GM21825 (cell line): ENCODE measurements at regions not wholly inside any gene's neighbourhood (a gene's known extent, or its start where the extent isn't known, plus 50 kb on each side); places are given as distances from the start of the nearest gene placed in this dataset.
"Not testable (repeated sequence)": the region's sequence is repeated elsewhere in the genome, so short reads cannot be mapped to it uniquely, and the experiment has no call there.

Source experiments
- ATAC-seq: cut with Tn5 transposase; IDR thresholded peaks from one replicate; pipeline ENCODE4 v1.9.1; 2021; ENCODE audit warnings: mild to moderate bottlenecking, moderate library complexity; ENCODE audit not compliant: unreplicated experiment

DNA sequence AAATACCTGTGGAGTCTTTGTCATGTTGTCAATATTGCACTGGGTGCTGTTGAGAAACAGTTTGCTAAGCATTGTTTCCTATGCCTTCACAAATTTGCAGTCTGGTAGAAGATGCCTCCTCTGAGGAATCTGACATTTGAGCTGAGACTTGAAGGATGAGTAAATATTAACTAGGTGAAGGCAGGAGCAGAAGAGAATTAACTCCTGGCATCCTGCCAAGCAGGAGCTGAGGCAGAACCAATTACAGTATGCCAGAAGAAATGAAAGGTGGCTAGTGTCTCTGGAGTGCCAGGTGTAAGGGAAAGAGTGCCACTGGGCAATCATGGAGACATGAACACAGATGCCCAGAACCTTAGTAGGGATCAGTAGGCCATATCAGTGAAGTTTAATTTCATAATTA, 1778.2 kb upstream of the PCDH10 start:
- no peak for ATAC-seq

DNA sequence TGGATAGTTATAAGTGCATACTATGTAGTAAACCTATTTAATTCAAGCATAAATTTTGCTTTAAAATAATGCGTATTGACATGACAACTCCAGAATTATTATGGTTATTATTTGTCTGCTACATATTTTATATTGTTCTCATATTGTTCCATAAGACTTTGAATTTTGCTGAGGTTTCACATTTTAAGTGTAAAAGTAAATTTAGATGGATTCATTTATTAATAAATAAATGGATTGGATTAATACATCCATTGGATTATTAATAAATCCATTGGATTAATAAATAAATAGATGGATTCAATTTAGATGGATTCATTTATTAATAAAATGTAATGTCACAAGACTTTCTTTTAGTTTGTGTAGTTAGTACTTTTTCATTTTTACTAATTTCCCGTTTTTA, 1768.0 kb upstream of the PCDH10 start:
- ATAC-seq, result no peak

DNA sequence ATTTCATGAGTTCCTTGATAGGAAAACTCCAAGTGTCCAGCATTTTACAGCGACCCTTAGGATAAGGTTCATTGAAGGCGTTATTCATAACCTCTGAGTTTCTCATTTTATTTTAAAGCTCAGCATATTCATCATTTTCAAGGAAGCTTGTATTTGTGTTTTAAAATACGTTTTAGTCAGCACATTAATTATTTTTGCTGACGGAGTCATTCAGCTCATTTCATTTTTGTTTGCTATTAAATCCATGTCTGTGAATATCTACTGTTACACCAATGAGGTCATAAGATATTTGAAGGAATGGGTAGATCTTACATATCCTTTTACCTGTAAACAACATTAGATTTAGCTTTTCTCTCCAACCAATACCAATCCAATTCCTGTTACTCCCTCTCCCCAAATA, 1766.3 kb upstream of the PCDH10 start:
- ATAC-seq, result no peak

DNA sequence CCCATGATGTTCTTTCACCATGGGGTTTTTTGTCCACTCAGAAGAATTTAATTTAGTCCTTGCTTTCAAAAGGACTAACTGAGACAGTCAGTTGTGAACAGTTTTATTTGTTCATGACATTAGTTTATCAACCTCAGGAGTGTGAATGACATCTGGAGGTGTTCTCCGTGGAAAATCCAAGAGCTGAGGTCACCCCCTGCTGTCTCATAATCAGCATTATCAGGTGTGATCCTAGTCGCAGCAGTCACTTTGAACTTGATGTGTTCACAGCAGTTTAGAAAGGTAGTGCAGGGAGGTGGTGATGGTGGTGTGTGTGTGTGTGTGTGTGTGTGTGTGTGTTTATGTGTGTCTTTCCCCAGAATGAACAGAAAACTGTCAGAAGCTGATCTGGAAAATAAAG, 1760.8 kb upstream of the PCDH10 start:
- ATAC-seq, result no peak

DNA sequence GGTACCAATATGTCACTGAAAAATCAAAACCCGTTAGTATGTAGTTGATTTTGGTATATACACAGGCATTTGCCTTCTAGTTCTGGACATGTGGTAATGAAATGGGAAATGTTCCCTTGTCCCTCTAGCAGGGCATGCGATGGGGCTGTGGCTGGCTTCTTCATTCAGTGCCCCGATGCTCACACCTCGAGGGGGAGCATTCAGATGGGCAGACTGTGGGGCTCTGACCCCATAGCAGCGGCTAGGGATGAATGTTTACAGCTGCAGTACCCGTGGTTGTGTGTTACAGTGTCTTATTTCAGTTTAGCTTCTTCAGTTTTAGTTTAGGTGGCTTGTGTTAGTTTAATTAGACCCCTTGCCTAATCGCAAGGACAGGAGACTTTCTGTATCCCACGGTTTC, 1741.0 kb upstream of the PCDH10 start:
- ATAC-seq, result no peak

DNA sequence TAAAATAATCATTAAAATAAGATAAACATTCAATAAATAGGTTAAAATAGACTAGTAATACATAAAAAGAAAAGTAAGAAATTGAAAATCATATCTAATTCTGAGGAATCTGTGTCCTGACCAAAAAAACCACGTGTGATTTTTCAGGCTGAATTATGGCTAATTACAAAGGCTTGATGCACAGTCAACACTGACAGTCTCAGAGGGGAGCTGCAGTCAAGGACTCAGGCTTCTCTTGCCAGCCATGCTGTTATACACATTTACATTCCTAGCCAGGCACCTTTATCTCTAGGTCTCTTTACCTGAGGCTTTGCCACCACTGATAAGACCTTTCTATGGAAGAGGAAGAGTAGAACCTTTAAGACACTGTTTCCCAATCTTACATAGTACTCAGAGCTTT, 1737.7 kb upstream of the PCDH10 start:
- no peak for ATAC-seq

DNA sequence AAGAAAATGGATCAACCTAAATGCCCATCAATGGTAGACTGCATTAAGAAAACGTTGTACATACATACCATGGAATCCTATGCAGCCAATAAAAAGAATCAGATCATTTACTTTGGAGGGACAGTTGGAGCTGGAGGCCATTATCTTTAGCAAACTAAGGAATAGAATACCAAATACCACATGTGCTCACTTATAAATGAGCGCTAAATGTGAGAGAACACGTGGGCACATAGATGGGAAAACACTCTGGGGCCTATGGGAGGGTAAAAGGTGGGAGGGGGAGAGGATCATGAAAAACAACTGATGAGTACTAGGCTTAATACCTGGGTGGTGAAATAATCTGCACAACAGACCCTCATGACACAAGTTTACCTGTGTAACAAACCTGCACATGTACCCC, 1729.9 kb upstream of the PCDH10 start:
- ATAC-seq, result no peak

DNA sequence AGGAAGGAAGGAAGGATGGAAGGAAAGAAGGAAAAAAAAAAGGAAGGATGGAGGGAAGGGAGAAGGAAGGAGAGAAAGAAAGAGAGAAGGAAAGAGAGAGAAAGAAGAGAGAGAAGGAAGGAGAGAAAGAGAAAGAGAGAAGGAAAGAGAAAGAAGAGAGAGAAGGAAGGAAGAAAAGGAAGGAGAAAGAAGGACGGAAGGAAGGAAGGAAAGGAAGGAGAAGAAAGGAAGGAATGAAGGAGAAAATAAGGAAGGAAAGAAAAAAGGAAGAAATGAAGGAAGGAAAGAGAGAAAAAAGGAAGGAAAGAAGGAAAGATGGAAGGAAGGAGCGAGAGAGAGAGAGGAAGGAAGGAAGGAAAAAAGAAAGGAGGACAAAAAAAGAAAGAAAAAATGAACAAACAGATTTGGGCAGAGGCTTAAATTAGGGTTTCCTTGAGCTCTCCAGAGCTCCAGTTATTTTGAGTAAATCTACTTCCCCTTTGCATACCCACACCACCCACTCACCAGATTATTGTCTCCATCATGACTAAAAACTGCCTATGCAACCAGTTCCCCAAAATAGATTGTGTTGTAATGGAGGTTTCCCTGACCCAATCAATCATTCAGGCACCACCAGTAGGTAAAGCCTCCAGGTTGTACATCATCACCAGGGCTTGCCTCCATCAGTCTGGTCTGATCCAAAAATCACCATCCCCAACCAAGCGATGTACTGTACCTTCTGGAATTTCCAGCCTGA, 1722.9 kb upstream of the PCDH10 start:
- ATAC-seq, result no peak

DNA sequence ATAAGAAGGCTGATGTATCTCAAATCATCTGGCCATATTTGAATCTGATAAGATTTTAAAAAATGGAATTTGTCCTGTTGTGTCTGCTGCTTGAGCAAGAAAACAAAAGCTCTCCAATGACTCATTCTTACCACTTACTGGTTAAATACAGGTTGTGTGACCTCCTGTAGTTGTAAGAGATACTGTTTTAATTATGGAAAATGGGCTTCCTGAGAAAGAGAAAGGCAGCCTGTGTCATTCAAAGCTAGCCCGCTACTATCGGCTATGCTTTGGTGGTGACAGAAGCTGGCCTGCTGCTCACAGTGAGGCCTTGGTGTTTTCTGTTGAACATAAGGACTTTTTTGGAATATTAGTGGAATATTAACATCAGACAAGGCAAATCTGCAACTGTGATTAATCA, 1722.1 kb upstream of the PCDH10 start:
- ATAC-seq, result no peak

DNA sequence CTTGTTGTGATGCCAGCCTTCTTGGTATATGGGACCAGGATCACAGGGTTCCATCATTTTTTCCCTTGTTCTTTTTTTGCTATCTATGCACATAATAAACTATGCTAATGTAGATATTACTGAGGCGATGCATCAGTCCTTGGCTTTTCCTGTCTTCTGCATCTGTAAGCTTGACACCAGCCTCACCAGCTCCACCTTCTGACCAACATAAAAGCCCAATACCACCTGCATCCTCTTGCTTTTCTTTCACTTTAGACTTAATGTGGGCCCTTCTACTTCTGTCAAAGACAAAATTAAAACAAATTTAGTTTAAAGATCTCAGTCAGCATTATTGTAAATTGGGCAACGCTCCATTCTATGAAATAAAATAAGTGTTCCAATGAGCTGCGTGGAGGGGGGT, 1718.8 kb upstream of the PCDH10 start:
- no peak for ATAC-seq

DNA sequence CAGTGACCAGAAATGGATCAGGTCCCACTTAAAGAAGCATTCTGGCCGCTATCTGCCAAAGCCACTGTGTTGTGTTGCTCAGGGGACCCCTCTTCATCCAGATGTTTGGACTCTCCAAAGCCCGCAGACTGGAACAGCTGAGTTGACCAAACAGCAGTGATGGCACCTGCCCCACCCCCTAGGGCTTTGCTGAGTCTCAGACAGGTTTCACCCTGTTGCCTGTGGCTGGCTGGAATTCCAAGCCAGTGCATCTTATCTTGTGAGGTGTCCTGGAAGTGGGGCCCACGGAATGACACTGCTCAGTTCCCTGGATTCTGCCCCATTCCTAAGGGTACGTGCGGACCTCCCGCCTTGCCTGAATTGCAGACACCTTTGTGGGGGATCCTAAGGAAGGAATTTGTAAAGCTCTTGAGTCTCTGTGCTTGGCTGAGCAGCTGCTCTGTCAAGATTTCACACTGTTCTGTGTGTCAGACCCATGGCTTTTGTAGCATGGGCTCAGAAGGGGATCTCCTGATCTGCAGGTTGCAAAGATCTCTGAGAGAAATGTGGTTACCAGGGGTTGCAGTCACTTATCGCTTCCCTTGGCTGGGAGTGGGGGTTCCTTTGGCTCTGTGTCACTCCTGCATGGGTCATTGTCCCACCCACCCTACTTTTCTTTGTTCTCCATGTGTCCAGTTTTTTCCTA, 1707.9 kb upstream of the PCDH10 start:
- no peak for ATAC-seq

DNA sequence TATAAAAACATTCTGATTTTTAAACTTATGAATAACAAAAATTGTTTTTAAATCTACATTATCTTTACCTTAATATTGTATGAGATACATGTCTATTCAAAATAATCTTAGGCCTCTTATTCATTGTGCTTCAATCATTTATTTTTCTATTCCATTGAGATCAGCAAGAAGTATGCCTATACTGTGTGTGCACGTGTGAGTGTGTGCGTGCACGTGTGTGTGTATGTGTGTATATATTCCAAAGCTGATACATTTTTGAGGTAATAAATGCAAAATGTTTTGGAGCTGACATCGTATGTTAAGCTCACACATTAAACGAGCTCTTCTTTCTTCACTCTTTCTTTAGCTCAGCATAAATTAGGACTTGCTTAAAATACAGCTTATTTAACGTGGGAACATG, 1701.2 kb upstream of the PCDH10 start:
- ATAC-seq, result no peak

DNA sequence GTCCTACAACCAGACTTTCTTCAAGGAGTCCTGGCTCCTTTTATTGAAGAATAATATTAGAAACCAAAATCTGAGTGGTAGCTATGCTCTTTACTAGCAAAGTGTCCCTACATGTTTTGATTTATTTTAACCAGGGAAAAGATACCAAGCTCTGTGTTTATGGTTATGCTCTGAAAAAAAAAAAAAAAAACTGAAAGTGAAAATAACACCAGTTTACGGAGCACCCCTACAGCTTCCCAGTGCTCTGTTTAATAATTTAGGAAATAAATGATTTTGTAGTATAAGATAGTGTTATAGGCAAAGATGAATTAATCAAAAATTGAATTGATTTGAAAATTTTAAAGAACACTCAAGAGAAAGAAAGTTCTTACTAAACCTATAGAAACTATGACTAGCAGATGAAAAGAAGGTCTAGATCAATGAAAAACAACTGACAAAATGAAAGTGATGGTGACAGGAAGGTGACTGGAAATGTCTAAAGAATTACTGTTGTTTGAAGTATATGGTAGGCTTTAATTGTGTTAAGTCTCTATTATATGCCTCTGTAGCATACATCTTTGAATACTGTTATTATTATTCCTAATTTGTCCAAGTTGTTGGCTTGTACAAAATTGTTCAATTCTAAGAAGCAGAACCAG, 1698.4 kb upstream of the PCDH10 start:
- no peak for ATAC-seq

DNA sequence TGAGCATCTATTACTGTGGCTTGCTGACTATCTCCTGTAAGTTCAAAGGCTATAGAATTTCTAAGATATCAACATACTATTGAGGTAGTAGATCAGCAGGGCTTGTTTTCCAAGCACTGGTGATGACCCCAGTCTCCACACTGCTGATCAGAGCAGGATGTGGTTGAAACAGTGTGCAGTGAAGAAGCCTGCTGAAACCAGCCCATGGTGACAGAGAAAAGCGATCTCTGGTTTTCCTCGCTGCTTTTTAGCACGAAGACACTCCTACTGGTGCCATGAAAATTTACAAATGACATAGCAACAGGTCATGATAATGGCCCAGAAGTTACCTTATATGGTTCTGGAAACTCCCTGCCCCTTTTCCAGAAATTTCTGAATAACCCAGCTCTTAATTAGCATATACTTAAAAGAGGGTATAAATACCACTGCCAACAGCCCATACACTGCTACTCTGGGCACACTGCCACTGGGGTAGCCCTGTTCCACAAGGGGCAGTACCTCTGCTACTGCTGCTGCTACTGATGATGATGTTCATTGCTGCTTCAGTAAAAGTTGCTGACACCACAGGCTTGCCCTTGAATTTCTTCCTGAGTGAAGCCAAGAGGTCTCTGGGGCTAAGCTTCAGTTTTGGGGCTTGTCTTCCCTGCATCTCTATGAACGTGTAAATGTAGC, 1689.5 kb upstream of the PCDH10 start:
- ATAC-seq, result no peak

DNA sequence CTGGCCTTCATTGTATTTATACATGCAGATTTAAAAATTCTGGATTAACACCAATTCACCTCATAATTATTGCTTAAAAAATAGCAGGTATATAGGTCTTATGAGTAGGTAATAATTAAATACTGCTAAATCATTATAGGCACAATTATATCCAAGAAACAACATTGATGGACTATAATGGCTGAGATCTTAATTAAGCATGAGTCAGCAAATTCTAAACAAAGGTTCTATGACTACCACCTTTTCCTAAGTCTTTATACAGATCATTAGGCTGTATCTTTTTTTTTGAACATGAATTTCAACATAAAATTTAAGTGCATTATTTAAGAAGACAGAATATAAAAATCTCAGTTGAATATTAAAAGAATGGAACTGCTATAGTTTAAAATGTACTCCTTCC, 1678.7 kb upstream of the PCDH10 start:
- no peak for ATAC-seq

DNA sequence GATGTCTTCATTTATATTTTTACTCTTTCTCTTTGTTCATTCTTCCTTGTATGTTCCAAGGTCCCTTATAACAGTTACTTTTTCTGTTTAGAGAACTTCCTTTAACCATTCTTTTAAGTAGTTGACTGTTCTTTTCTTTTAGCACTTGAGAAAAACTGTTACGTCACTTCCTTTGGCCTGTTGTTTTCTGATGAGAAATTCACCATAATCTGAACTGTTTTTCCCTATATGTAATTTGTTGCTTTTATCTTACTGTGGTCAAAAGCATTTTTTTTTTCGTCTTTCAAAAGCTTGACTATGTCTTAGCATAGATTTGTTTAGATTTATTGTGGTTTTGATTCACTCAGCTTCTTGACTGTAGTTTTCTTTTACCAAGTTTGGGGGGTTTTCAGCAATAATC, 1660.3 kb upstream of the PCDH10 start:
- ATAC-seq, result no peak

DNA sequence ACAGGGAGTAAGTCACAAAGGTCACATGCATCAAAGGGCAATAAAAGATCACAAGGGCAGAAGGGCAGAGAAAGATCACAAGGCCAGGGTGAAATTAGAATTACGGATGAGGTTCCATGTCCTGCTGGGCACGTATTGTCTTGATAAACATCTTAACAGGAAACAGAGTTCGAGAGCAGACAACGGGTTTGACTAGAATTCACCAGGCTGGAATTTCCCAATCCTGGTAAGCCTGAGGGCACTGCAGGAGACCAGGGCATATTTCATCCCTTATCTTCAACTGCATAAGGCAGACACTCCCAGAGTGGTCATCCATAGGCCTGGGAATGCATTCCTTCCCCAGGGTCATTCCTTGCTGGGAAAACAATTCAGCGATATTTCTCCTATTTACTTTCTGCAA, 1652.9 kb upstream of the PCDH10 start:
- ATAC-seq, result not testable (repeated sequence)

DNA sequence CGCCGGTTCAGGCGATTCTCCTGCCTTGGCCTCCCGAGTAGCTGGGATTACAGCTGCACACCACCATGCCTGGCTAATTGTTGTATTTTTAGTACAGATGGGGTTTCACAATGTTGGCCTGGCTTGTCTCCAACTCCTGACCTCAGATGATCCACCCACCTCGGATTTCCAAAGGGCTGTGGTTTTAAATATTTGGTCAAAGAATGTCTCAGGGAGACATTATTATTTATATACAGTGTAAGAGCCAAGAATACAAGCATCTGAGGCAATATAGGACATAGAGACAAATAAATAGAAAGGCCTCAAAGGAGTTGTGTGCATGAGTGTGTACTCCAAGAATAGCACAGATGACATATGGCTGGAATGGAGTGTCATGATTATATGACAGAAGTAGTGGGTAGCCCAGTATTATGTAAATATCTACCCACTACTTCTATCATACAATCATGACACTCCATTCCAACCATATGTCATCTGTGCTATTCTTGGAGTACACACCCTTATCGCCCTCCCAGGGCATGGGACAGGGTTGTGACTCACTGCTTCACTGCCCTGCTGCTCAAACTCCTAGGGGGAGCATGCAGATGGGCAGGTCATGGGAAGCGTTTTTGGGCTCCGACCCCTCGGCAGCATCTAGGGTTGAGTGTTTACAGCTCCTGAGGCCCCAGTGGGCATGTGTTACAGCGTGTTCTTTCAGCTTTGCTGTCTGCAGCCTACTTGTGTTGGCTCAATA, 1649.8 kb upstream of the PCDH10 start:
- no peak for ATAC-seq

DNA sequence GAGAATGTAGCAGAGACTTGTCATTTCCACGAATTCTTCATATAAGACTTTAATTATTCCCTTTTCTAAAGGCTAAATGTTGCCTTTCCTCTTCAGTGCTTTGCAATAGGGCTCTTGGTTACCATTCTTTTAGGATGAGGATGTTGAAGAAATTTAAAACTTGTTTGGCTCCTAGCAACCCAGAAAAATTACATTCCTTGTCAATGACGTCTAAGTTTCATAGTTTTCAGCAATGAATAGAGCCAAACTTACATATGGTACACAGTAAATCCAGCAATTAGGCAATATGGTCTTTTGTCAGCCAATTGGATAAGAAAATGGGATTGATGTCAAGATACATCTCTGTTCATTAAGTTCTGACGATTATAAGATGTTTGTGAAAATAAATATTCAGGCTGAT, 1639.6 kb upstream of the PCDH10 start:
- no peak for ATAC-seq

DNA sequence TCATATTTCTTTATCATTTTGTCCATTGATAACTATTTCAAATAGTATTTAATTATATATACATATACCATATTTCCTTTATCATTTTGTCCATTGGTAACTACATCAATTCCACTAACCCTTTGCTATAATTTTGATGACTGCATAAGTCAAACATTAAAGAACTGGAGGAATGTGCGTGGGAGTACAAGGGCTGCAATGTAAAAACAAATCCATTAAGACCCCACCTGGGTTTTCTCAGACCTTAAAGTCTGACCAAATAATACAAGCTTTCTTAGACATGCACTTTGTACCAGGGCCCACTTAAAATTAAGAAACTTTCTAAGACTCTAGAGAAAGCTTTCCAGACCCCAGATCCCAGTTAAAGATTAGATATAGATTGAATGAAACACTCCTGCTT, 1622.4 kb upstream of the PCDH10 start:
- ATAC-seq, result no peak

DNA sequence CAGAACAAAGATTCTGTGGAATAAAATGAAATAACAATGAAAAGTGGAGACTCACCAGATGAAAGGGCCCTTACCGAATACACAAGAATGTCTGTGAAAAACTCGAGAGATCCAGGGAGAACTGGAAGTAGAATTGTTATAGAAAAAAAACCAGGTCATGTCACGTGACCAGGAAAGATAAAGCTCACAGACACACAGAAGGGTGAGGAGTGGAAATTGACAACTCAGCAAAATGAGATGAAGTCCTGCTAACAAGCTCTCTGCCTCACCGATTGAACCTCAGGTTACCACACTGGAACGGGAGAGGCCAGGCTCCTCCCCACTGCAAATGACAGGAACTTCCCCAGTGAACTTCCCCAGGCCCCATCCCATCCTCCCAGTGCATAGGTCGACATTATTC, 1618.0 kb upstream of the PCDH10 start:
- ATAC-seq, result no peak
